GM11168 (cell line): ENCODE measurements at regions not wholly inside any gene's neighbourhood (a gene's known extent, or its start where the extent isn't known, plus 50 kb on each side); places are given as distances from the start of the nearest gene placed in this dataset.

ENCODE experiments used
- in situ Hi-C: fragments of 300-500 bp; cut with MboI; formaldehyde crosslinking; loops from one replicate; pipeline ENCODE4 v1.12.0; 2022; ENCODE audit warnings: low sequenced_read_pairs; ENCODE audit not compliant: unreplicated experiment

- in situ Hi-C loops, result no loop called here
Observed at GRCh38 chr13:89574077-89574476, 1773.4 kb upstream of the MIR17HG start.

- in situ Hi-C loops, result no loop called here
Observed at GRCh38 chr13:89577301-89577700, 1770.2 kb upstream of the MIR17HG start.

GRCh38 chr13:89584058-89584620 lies 1763.3 kb upstream of the MIR17HG start:
- in situ Hi-C loops, result no loop called here

GRCh38 chr13:89602655-89603054 lies 1744.8 kb upstream of the MIR17HG start:
- in situ Hi-C loops, result no loop called here

GRCh38 chr13:89603187-89603586 lies 1744.3 kb upstream of the MIR17HG start:
- in situ Hi-C loops, result no loop called here

- in situ Hi-C loops, result no loop called here
Observed at GRCh38 chr13:89609318-89609717, 1738.2 kb upstream of the MIR17HG start.

- in situ Hi-C loops, result no loop called here
Observed at GRCh38 chr13:89610331-89610730, 1737.2 kb upstream of the MIR17HG start.

GRCh38 chr13:89610881-89611280 lies 1736.6 kb upstream of the MIR17HG start:
- in situ Hi-C loops, result no loop called here

- in situ Hi-C loops, result no loop called here
Observed at GRCh38 chr13:89627996-89628395, 1719.5 kb upstream of the MIR17HG start.

- in situ Hi-C loops, result no loop called here
Observed at GRCh38 chr13:89628567-89628966, 1718.9 kb upstream of the MIR17HG start.

GRCh38 chr13:89650226-89650625 lies 1697.3 kb upstream of the MIR17HG start:
- in situ Hi-C loops, result no loop called here

- in situ Hi-C loops, result no loop called here
Observed at GRCh38 chr13:89660752-89661151, 1686.7 kb upstream of the MIR17HG start.

GRCh38 chr13:89673789-89674311 lies 1673.6 kb upstream of the MIR17HG start:
- in situ Hi-C loops, result no loop called here

GRCh38 chr13:89678466-89679121 lies 1668.9 kb upstream of the MIR17HG start:
- in situ Hi-C loops, result no loop called here

- in situ Hi-C loops, result no loop called here
Observed at GRCh38 chr13:89684896-89685295, 1662.6 kb upstream of the MIR17HG start.

- in situ Hi-C loops, result no loop called here
Observed at GRCh38 chr13:89686171-89686570, 1661.3 kb upstream of the MIR17HG start.

- in situ Hi-C loops, result no loop called here
Observed at GRCh38 chr13:89687066-89687465, 1660.4 kb upstream of the MIR17HG start.

GRCh38 chr13:89688918-89689317 lies 1658.6 kb upstream of the MIR17HG start:
- in situ Hi-C loops, result no loop called here

GRCh38 chr13:89694451-89694850 lies 1653.0 kb upstream of the MIR17HG start:
- in situ Hi-C loops, result no loop called here

GRCh38 chr13:89695343-89696257 lies 1651.9 kb upstream of the MIR17HG start:
- in situ Hi-C loops, result no loop called here

- in situ Hi-C loops, result no loop called here
Observed at GRCh38 chr13:89701913-89702312, 1645.6 kb upstream of the MIR17HG start.
